ENCODE measurements at regions not wholly inside any gene's neighbourhood (a gene's known extent, or its start where the extent isn't known, plus 50 kb on each side); places are given as distances from the start of the nearest gene placed in this dataset.

DNA sequence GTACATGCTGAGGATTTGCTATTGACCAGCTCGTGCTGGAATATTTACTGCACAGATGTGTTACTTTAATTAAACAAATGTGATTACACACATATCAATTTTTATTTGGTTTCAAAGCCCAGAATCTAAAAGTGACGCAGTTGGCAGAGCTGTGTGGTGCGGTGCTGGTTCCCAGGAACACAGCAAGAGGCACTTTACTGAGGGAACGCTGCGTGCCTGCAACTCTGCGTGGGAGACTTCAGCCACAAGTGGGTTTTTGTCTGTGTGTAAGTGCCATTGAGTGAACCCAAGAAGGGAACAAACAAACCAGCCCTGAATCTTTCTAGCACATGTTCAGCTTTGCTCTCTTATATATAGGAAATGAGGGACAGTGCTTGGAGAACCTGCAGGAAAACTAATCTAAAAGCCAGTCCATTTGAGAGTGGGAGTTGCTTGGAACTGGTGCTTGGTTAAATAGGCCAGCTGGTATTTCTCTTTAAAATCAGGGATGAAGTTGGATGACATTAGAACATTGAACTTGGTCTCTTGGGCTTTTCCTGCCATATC is 196.6 kb upstream of the CELF4 start:
- H3K4me3 ChIP-seq (ENCODE audit: low read depth, low read length): no peak overlapping the region

GRCh38 chr18:37754141-37754540 is 188.5 kb upstream of the CELF4 start:
- H3K4me3 ChIP-seq (ENCODE audit: low read depth, low read length): no peak overlapping the region

DNA sequence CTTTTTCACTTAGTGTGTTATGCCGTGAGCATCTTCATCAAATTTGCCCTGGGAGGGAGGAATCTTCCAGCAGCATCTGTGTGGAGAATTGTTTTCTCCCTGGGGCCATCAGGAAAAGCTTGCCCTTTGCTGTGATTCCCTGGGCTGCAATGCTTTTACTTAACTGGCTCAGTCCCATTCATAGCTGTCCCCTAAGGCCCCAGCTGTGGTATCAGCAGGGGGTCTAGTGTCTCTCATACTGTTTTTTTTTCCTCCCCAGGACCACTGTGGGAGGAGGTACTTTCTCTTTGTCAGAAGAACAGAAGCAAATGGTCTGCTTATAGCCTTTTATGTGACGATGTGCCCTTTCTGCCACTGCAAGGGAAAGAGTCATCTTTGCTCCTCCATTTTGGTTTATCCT is 176.8 kb upstream of the CELF4 start:
- no peak overlapping the region for H3K4me3 ChIP-seq (ENCODE audit: low read depth, low read length)

GRCh38 chr18:37741032-37741623 is 175.5 kb upstream of the CELF4 start:
- H3K4me3 ChIP-seq (ENCODE audit: low read depth, low read length): no peak overlapping the region

- no peak overlapping the region for H3K4me3 ChIP-seq (ENCODE audit: low read depth, low read length)
Measured at GRCh38 chr18:37734406-37734805, 168.8 kb upstream of the CELF4 start.

DNA sequence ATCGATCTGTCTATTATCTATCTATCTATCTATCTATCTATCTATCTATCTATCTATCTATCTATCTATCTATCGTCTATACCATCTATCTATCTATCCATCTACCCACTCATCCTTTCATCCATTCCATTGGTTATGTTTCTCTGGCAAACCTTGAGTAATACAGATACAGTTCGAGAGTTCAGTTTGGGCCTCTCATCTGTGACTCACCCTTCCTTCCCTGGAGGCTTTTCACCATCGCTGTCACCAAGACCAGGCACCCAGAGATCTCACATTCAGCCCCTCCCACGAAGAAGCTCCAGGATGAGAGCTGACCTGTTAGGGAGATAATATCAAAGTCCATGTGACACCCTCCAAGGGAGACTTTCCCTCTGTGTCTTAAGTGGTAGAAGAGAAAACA is 164.1 kb upstream of the CELF4 start:
- no peak overlapping the region for H3K4me3 ChIP-seq (ENCODE audit: low read depth, low read length)

DNA sequence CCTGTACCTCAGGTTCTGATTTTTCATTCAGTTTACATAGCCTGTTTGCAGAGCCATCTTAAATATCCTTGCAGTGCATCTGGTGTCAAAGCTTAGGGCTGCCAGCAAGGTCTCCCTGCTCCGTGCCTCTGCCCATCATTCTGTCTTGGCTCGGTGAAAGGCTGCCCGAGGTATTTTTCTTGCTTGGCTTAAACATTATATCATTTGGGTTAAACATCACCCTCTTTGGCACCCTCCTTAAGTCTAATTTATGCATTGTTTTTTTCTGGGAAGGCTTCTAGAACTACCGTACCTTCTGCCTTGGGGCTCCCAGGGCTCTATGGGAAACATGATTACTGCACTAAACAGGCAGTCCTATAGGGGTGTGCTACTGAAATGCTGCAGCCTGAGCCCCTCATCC is 158.6 kb upstream of the CELF4 start:
- no peak overlapping the region for H3K4me3 ChIP-seq (ENCODE audit: low read depth, low read length)

GRCh38 chr18:37721544-37722522 is 156.2 kb upstream of the CELF4 start:
- H3K4me3 ChIP-seq (ENCODE audit: low read depth, low read length): no peak overlapping the region

GRCh38 chr18:37720663-37721062 is 155.1 kb upstream of the CELF4 start:
- H3K4me3 ChIP-seq (ENCODE audit: low read depth, low read length): no peak overlapping the region

DNA sequence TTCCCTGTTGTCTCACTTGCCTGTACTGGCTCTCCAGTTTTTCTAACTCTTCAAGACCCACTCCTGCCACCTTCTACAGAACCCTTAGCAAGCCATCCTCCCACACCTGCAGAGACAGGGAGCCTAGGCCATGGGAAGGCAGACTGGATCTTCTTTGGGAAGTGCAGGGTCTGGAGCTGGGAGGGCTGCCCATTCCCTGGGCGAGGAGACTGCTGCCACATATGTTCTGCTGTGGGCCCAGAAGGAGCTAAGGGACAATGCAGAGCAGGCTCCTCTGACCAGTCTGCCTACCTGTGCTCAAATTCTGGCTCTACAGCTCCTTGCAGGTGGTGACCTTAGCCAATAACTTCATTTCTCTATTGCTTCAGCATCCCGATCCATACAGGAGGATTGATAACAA is 152.1 kb upstream of the CELF4 start:
- H3K4me3 ChIP-seq (ENCODE audit: low read depth, low read length): no peak overlapping the region

DNA sequence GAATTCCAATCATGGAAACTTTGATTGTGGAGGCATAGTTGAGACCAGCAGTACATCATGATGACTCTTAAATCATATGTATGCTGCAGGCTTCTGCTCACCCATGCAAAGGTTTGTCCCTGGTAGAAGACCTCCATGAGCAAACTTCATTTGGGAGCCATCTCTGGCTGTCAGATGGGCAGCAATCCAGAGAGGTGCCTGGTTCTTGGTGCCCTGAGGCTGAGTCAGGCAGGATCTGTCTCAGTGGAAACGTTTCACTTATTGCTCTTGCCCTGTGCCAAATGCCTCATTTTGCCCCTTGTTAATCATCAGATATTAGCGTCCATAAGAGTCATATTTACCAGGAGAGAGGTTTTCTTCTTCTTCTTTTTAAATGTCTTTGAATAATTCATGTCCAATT is 151.5 kb upstream of the CELF4 start:
- H3K4me3 ChIP-seq (ENCODE audit: low read depth, low read length): no peak overlapping the region

DNA sequence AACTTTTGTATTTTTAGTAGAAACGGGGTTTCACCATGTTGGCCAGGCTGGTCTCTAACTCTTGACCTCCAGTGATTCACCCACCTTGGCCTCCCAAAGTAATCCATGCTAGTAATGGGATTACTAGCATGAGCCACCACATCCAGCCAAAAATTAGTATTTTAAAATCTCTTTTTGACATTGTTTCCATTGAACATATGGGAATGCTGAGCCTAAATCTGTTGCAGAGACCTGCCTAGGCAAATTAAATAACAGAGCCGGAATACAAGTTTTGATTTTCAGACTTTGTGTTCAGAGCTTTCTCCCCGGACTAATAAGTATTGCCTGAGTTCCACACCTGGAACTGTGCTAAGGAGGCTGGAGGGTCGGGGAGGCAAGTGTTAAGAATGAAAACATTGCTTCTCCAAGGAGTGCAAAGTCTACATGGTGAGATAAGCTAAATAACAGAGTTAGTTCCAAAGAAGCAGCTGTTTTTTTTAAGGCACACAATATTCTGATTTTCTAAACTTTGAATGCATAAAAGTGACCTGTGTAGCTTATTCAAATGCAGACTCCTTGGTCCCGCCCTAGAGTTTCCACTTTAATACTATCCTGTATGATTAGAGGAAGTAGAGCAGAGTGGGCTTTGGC is 150.6 kb upstream of the CELF4 start:
- no peak overlapping the region for H3K4me3 ChIP-seq (ENCODE audit: low read depth, low read length)

- H3K4me3 ChIP-seq (ENCODE audit: low read depth, low read length): no peak overlapping the region
Measured at GRCh38 chr18:37714691-37715090, 149.1 kb upstream of the CELF4 start.

GRCh38 chr18:37712776-37713175 is 147.2 kb upstream of the CELF4 start:
- H3K4me3 ChIP-seq (ENCODE audit: low read depth, low read length): no peak overlapping the region

GRCh38 chr18:37711766-37712505 is 146.3 kb upstream of the CELF4 start:
- no peak overlapping the region for H3K4me3 ChIP-seq (ENCODE audit: low read depth, low read length)

DNA sequence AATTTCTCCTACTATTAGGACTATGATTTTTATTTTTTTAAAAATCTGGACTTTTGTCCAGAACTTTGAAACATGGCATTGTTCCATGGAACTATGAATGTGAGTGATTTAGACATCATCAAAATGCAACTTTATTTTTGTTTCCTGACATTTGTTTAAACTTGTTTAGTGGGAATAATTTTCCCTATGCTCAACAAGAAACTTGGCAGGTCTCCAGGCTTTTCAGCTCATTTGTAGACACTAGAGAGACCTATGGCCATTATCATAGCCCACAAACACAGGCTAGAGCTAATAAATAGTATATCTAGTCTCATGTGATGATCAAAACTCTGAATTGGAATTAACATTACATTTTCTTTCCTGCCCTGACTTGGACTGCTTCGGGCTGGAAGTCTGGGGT is 145.1 kb upstream of the CELF4 start:
- no peak overlapping the region for H3K4me3 ChIP-seq (ENCODE audit: low read depth, low read length)

GRCh38 chr18:37709740-37710139 is 144.1 kb upstream of the CELF4 start:
- H3K4me3 ChIP-seq (ENCODE audit: low read depth, low read length): no peak overlapping the region

GRCh38 chr18:37705016-37705415 is 139.4 kb upstream of the CELF4 start:
- no peak overlapping the region for H3K4me3 ChIP-seq (ENCODE audit: low read depth, low read length)

GRCh38 chr18:37702841-37703240 is 137.2 kb upstream of the CELF4 start:
- no peak overlapping the region for H3K4me3 ChIP-seq (ENCODE audit: low read depth, low read length)

GRCh38 chr18:37701967-37702366 is 136.4 kb upstream of the CELF4 start:
- H3K4me3 ChIP-seq (ENCODE audit: low read depth, low read length): no peak overlapping the region

DNA sequence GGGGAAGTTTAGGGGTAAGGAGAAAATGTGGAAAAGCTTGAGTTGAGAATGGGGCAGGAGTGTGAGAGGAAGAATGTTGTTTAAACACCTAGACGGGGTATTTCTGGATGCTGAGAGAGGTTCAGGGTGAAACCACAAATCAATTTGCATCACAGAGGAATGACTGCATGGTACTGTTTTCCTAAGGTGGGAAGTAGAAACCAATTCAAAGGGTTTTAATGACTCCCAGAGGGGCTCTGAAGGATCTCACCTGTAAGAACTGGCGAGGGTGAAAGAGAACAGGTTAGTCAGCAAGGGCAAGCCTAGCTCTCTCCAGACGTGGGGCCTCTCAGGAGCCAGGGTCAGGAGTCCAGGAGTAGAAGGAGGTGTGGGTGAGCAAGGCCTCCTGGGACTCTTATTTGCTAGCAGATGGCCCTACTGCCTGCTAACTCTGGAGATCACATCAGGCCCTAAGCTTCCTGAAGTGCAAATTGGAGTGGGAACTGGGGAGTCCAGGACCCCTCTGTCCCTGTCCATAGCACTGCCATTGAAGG is 133.0 kb upstream of the CELF4 start:
- H3K4me3 ChIP-seq (ENCODE audit: low read depth, low read length): no peak overlapping the region
